ENCODE measurements at regions not wholly inside any gene's neighbourhood (a gene's known extent, or its start where the extent isn't known, plus 50 kb on each side); places are given as distances from the start of the nearest gene placed in this dataset.
A peak's percentile ranks its signal among the peaks of the same experiment; 100 is the strongest.

GRCh38 chr15:91562698-91563097, 290.8 kb upstream of the SLCO3A1 start:
- DNase-seq = no peak
- WGBS, 3 donors = 76 to 92% (median 91%) methylated on average over 2 of the region's 2 CpGs
- no peaks in the 10 kb centered on the region for H3K36me3 ChIP-seq (ENCODE audit: control insufficient read depth in 3 of 3, insufficient read depth in 2 of 3, low read depth in 1 of 3, low read length in 3 of 3)
- no peaks in the 10 kb centered on the region for H3K9me3 ChIP-seq (ENCODE audit: control insufficient read depth in 2 of 2, insufficient read depth in 1 of 2, low read depth in 1 of 2, low read length in 1 of 2)
- FAIRE-seq = no peak
- H3K27me3 ChIP-seq (ENCODE audit: control insufficient read depth in 3 of 3, insufficient read depth in 3 of 3, low read length in 3 of 3) = no peaks in the 10 kb centered on the region
- H3K4me3 ChIP-seq (ENCODE audit: low read depth in 1 of 3, low read length in 3 of 3) = no peak overlapping the region
- H3K4me1 ChIP-seq (ENCODE audit: control insufficient read depth in 3 of 3, insufficient read depth in 2 of 3, low read depth in 1 of 3, low read length in 2 of 3) = no peaks in the 10 kb centered on the region
- H3K27ac ChIP-seq (ENCODE audit: low read depth in 1 of 3, low read length in 2 of 3) = no peak overlapping the region

- Histone ChIP-seq H3K9me3 (ENCODE audit: control insufficient read depth in 2 of 2, insufficient read depth in 1 of 2, low read depth in 1 of 2, low read length in 1 of 2) (no peaks in the 10 kb centered on the region), H3K36me3 (ENCODE audit: control insufficient read depth in 3 of 3, insufficient read depth in 2 of 3, low read depth in 1 of 3, low read length in 3 of 3) (no peaks in the 10 kb centered on the region), H3K4me3 (ENCODE audit: low read depth in 1 of 3, low read length in 3 of 3) (no peak overlapping the region), H3K27me3 (ENCODE audit: control insufficient read depth in 3 of 3, insufficient read depth in 3 of 3, low read length in 3 of 3) (no peaks in the 10 kb centered on the region), H3K27ac (ENCODE audit: low read depth in 1 of 3, low read length in 2 of 3) (no peak overlapping the region), H3K4me1 (ENCODE audit: control insufficient read depth in 3 of 3, insufficient read depth in 2 of 3, low read depth in 1 of 3, low read length in 2 of 3) (no peaks in the 10 kb centered on the region)
- FAIRE-seq (no peak), DNase-seq (no peak)
- WGBS, 3 donors = 67 to 79% (median 71%) methylated on average over 3 of the region's 3 CpGs
Measured at GRCh38 chr15:91564631-91565030, 288.9 kb upstream of the SLCO3A1 start.

GRCh38 chr15:91566141-91566540, 287.4 kb upstream of the SLCO3A1 start:
- H3K27ac ChIP-seq (ENCODE audit: low read depth in 1 of 3, low read length in 2 of 3) = no peak overlapping the region
- no peaks in the 10 kb centered on the region for H3K4me1 ChIP-seq (ENCODE audit: control insufficient read depth in 3 of 3, insufficient read depth in 2 of 3, low read depth in 1 of 3, low read length in 2 of 3)
- H3K9me3 ChIP-seq (ENCODE audit: control insufficient read depth in 2 of 2, insufficient read depth in 1 of 2, low read depth in 1 of 2, low read length in 1 of 2) = peaks cover 0 to 3% of the 10 kb centered on the region in 2 donors
- H3K36me3 ChIP-seq (ENCODE audit: control insufficient read depth in 3 of 3, insufficient read depth in 2 of 3, low read depth in 1 of 3, low read length in 3 of 3) = no peaks in the 10 kb centered on the region
- no peaks in the 10 kb centered on the region for H3K27me3 ChIP-seq (ENCODE audit: control insufficient read depth in 3 of 3, insufficient read depth in 3 of 3, low read length in 3 of 3)
- H3K4me3 ChIP-seq (ENCODE audit: low read depth in 1 of 3, low read length in 3 of 3) = no peak overlapping the region
- FAIRE-seq = no peak
- no peak for DNase-seq
- WGBS, 3 donors = 81 to 93% (median 82%) methylated on average over 4 of the region's 4 CpGs

- no peak overlapping the region for H3K4me3 ChIP-seq (ENCODE audit: low read depth in 1 of 3, low read length in 3 of 3)
- WGBS, 3 donors = 16 to 51% (median 34%) methylated on average over 2 of the region's 2 CpGs
- no peaks in the 10 kb centered on the region for H3K27me3 ChIP-seq (ENCODE audit: control insufficient read depth in 3 of 3, insufficient read depth in 3 of 3, low read length in 3 of 3)
- FAIRE-seq = no peak
- H3K27ac ChIP-seq (ENCODE audit: low read depth in 1 of 3, low read length in 2 of 3) = no peak overlapping the region
- no peaks in the 10 kb centered on the region for H3K4me1 ChIP-seq (ENCODE audit: control insufficient read depth in 3 of 3, insufficient read depth in 2 of 3, low read depth in 1 of 3, low read length in 2 of 3)
- H3K9me3 ChIP-seq (ENCODE audit: control insufficient read depth in 2 of 2, insufficient read depth in 1 of 2, low read depth in 1 of 2, low read length in 1 of 2) = peaks cover 0 to 3% of the 10 kb centered on the region in 2 donors
- H3K36me3 ChIP-seq (ENCODE audit: control insufficient read depth in 3 of 3, insufficient read depth in 2 of 3, low read depth in 1 of 3, low read length in 3 of 3) = no peaks in the 10 kb centered on the region
- DNase-seq = peak; percentile 33 to 57
Measured at GRCh38 chr15:91568036-91568435, 285.5 kb upstream of the SLCO3A1 start.

- H3K4me3 ChIP-seq (ENCODE audit: low read depth in 1 of 3, low read length in 3 of 3) = no peak overlapping the region
- H3K36me3 ChIP-seq (ENCODE audit: control insufficient read depth in 3 of 3, insufficient read depth in 2 of 3, low read depth in 1 of 3, low read length in 3 of 3) = no peaks in the 10 kb centered on the region
- no peaks in the 10 kb centered on the region for H3K27me3 ChIP-seq (ENCODE audit: control insufficient read depth in 3 of 3, insufficient read depth in 3 of 3, low read length in 3 of 3)
- H3K4me1 ChIP-seq (ENCODE audit: control insufficient read depth in 3 of 3, insufficient read depth in 2 of 3, low read depth in 1 of 3, low read length in 2 of 3) = no peaks in the 10 kb centered on the region
- 54 to 64% (median 54%) methylated on average over 5 of the region's 5 CpGs for WGBS, 3 donors
- H3K9me3 ChIP-seq (ENCODE audit: control insufficient read depth in 2 of 2, insufficient read depth in 1 of 2, low read depth in 1 of 2, low read length in 1 of 2) = peaks cover 0 to 3% of the 10 kb centered on the region in 2 donors
- no peak overlapping the region for H3K27ac ChIP-seq (ENCODE audit: low read depth in 1 of 3, low read length in 2 of 3)
- DNase-seq (no peak), FAIRE-seq (no peak)
Measured at GRCh38 chr15:91572110-91572509, 281.4 kb upstream of the SLCO3A1 start.

GRCh38 chr15:91576096-91576495, 277.4 kb upstream of the SLCO3A1 start:
- WGBS, 3 donors = 86 to 90% (median 87%) methylated on average over 4 of the region's 4 CpGs
- H3K4me1 ChIP-seq (ENCODE audit: control insufficient read depth in 3 of 3, insufficient read depth in 2 of 3, low read depth in 1 of 3, low read length in 2 of 3) = no peaks in the 10 kb centered on the region
- no peaks in the 10 kb centered on the region for H3K27me3 ChIP-seq (ENCODE audit: control insufficient read depth in 3 of 3, insufficient read depth in 3 of 3, low read length in 3 of 3)
- H3K9me3 ChIP-seq (ENCODE audit: control insufficient read depth in 2 of 2, insufficient read depth in 1 of 2, low read depth in 1 of 2, low read length in 1 of 2) = no peaks in the 10 kb centered on the region
- no peaks in the 10 kb centered on the region for H3K36me3 ChIP-seq (ENCODE audit: control insufficient read depth in 3 of 3, insufficient read depth in 2 of 3, low read depth in 1 of 3, low read length in 3 of 3)
- no peak overlapping the region for H3K27ac ChIP-seq (ENCODE audit: low read depth in 1 of 3, low read length in 2 of 3)
- H3K4me3 ChIP-seq (ENCODE audit: low read depth in 1 of 3, low read length in 3 of 3) = no peak overlapping the region
- no peak for DNase-seq
- FAIRE-seq = no peak

GRCh38 chr15:91578511-91578910, 275.0 kb upstream of the SLCO3A1 start:
- 70 to 94% (median 86%) methylated on average over 6 of the region's 6 CpGs for WGBS, 3 donors
- DNase-seq = no peak
- Histone ChIP-seq H3K27ac (ENCODE audit: low read depth in 1 of 3, low read length in 2 of 3) (no peak overlapping the region), H3K4me1 (ENCODE audit: control insufficient read depth in 3 of 3, insufficient read depth in 2 of 3, low read depth in 1 of 3, low read length in 2 of 3) (no peaks in the 10 kb centered on the region), H3K27me3 (ENCODE audit: control insufficient read depth in 3 of 3, insufficient read depth in 3 of 3, low read length in 3 of 3) (no peaks in the 10 kb centered on the region), H3K4me3 (ENCODE audit: low read depth in 1 of 3, low read length in 3 of 3) (no peak overlapping the region), H3K9me3 (ENCODE audit: control insufficient read depth in 2 of 2, insufficient read depth in 1 of 2, low read depth in 1 of 2, low read length in 1 of 2) (no peaks in the 10 kb centered on the region), H3K36me3 (ENCODE audit: control insufficient read depth in 3 of 3, insufficient read depth in 2 of 3, low read depth in 1 of 3, low read length in 3 of 3) (no peaks in the 10 kb centered on the region)
- no peak for FAIRE-seq

GRCh38 chr15:91584895-91585294, 268.6 kb upstream of the SLCO3A1 start:
- H3K4me3 ChIP-seq (ENCODE audit: low read depth in 1 of 3, low read length in 3 of 3) = no peak overlapping the region
- H3K27ac ChIP-seq (ENCODE audit: low read depth in 1 of 3, low read length in 2 of 3) = no peak overlapping the region
- H3K9me3 ChIP-seq (ENCODE audit: control insufficient read depth in 2 of 2, insufficient read depth in 1 of 2, low read depth in 1 of 2, low read length in 1 of 2) = no peaks in the 10 kb centered on the region
- FAIRE-seq (no peak), DNase-seq (no peak)
- 35 to 73% (median 56%) methylated on average over 3 of the region's 3 CpGs for WGBS, 3 donors
- H3K27me3 ChIP-seq (ENCODE audit: control insufficient read depth in 3 of 3, insufficient read depth in 3 of 3, low read length in 3 of 3) = no peaks in the 10 kb centered on the region
- no peaks in the 10 kb centered on the region for H3K4me1 ChIP-seq (ENCODE audit: control insufficient read depth in 3 of 3, insufficient read depth in 2 of 3, low read depth in 1 of 3, low read length in 2 of 3)
- H3K36me3 ChIP-seq (ENCODE audit: control insufficient read depth in 3 of 3, insufficient read depth in 2 of 3, low read depth in 1 of 3, low read length in 3 of 3) = no peaks in the 10 kb centered on the region

- Histone ChIP-seq H3K36me3 (ENCODE audit: control insufficient read depth in 3 of 3, insufficient read depth in 2 of 3, low read depth in 1 of 3, low read length in 3 of 3) (no peaks in the 10 kb centered on the region), H3K27ac (ENCODE audit: low read depth in 1 of 3, low read length in 2 of 3) (no peak overlapping the region), H3K27me3 (ENCODE audit: control insufficient read depth in 3 of 3, insufficient read depth in 3 of 3, low read length in 3 of 3) (no peaks in the 10 kb centered on the region), H3K4me1 (ENCODE audit: control insufficient read depth in 3 of 3, insufficient read depth in 2 of 3, low read depth in 1 of 3, low read length in 2 of 3) (no peaks in the 10 kb centered on the region), H3K9me3 (ENCODE audit: control insufficient read depth in 2 of 2, insufficient read depth in 1 of 2, low read depth in 1 of 2, low read length in 1 of 2) (no peaks in the 10 kb centered on the region), H3K4me3 (ENCODE audit: low read depth in 1 of 3, low read length in 3 of 3) (no peak overlapping the region)
- no peak for FAIRE-seq
- 63 to 67% (median 64%) methylated on average over 4 of the region's 4 CpGs for WGBS, 3 donors
- DNase-seq = no peak
Measured at GRCh38 chr15:91586560-91586959, 266.9 kb upstream of the SLCO3A1 start.

Data from small intestine (tissue), 7 donors.